Gastrocnemius medialis (tissue), 4 donors: ENCODE measurements at regions not wholly inside any gene's neighbourhood (a gene's known extent, or its start where the extent isn't known, plus 50 kb on each side); places are given as distances from the start of the nearest gene placed in this dataset.

ENCODE experiments used
- ATAC-seq, 2 donors: fragments of 150-250 bp; one replicate each; pipeline ENCODE4 v1.9.1; 2016
- DNase-seq, 2 donors: peaks; one replicate each; pipeline ENCODE4 v3.0.0-alpha.2; 2019
- H3K27ac ChIP-seq, 4 donors: fragments of 200-600 bp; sonication (generic); 1 replicate in 1 of 4; 2 replicates in 3 of 4; pipeline ENCODE4 v1.5.1; 2016 to 2018; ENCODE audit warnings: mild to moderate bottlenecking in 2 of 4, moderate library complexity in 1 of 4
- H3K27me3 ChIP-seq, 3 donors: fragments of 200-600 bp; sonication (generic) in 2 of 3; 1 replicate in 1 of 3; 2 replicates in 2 of 3; pipeline versions ENCODE4 v1.5.1 to v1.6.0; 2016 to 2019; ENCODE audit warnings: mild to moderate bottlenecking in 1 of 3, moderate library complexity in 1 of 3
- H3K36me3 ChIP-seq, 2 donors: fragments of 200-600 bp; sonication (generic) in 1 of 2; one replicate each; pipeline ENCODE4 v1.5.1; 2017 to 2018
- H3K4me1 ChIP-seq, 2 donors: fragments of 200-600 bp; sonication (generic) in 1 of 2; one replicate each; pipeline ENCODE4 v1.5.1; 2016 to 2017; ENCODE audit warnings: mild to moderate bottlenecking in 2 of 2
- H3K4me3 ChIP-seq, 4 donors: fragments of 200-600 bp; sonication (generic) in 3 of 4; 1 replicate in 1 of 4; 2 replicates in 3 of 4; pipeline ENCODE4 v1.5.1; 2016 to 2019; ENCODE audit warnings: mild to moderate bottlenecking in 2 of 4
- H3K9me3 ChIP-seq, 3 donors: fragments of 200-600 bp; sonication (generic) in 2 of 3; 1 replicate in 1 of 3; 2 replicates in 2 of 3; pipeline ENCODE4 v1.5.1; 2016 to 2019
- CTCF ChIP-seq, 5 experiments: fragments of 450-650 bp in 3 of 5; fragments of 200-600 bp in 2 of 5; sonication (generic) in 2 of 5; IDR thresholded peaks in 4 of 5; conservative IDR thresholded peaks in 1 of 5; 1 replicate in 4 of 5; 2 replicates in 1 of 5; pipeline ENCODE4 v1.5.1; 2016 to 2019; ENCODE audit warnings: antibody characterized with exemption in 5 of 5, mild to moderate bottlenecking in 3 of 5, moderate library complexity in 3 of 5
- POLR2A ChIP-seq, 2 donors: fragments of 450-650 bp; IDR thresholded peaks; one replicate each; pipeline ENCODE4 v1.6.1; 2017; ENCODE audit warnings: antibody characterized with exemption in 2 of 2, mild to moderate bottlenecking in 2 of 2, moderate library complexity in 2 of 2
- in situ Hi-C, 4 donors: fragments of 200-750 bp; cut with MboI; loops; one replicate each; pipeline versions ENCODE4 v1.15.0 to v1.8.0; 2017; ENCODE audit warnings: low sequenced_read_pairs in 4 of 4
- intact Hi-C: fragments of 100-400 bp; cut with DNase I; formaldehyde crosslinking; loops from one replicate; pipeline ENCODE4 v1.15.1; 2023; ENCODE audit warnings: low total_unique reads

GRCh38 chr4:189787216-189788031 is 153.2 kb upstream of the FRG1 start:
- no peak overlapping the region for H3K4me3 ChIP-seq
- H3K36me3 ChIP-seq, result no peaks in the 10 kb centered on the region
- no peaks in the 10 kb centered on the region for H3K9me3 ChIP-seq
- ATAC-seq (no peak), DNase-seq (no peak)
- intact Hi-C loops, result no loop called here
- TF ChIP-seq CTCF (IDR thresholded peaks at IDR 0.05 in 4 of 5, conservative IDR thresholded peaks at IDR 0.05 in 1 of 5) (no peak), POLR2A (IDR thresholded peaks at IDR 0.05) (no peak)
- no peaks in the 10 kb centered on the region for H3K4me1 ChIP-seq
- in situ Hi-C loops, result no loop called here
- no peak overlapping the region for H3K27ac ChIP-seq
- no peaks in the 10 kb centered on the region for H3K27me3 ChIP-seq

- in situ Hi-C loops (no loop called here), intact Hi-C loops (no loop called here)
- TF ChIP-seq CTCF (IDR thresholded peaks at IDR 0.05 in 4 of 5, conservative IDR thresholded peaks at IDR 0.05 in 1 of 5) (peak; percentile 30 to 75 (median 60)), POLR2A (IDR thresholded peaks at IDR 0.05) (no peak)
- H3K27ac ChIP-seq, result no peak overlapping the region
- peak in 1 of 2 donors; percentile 16 for DNase-seq
- peak; percentile 33 to 79 for ATAC-seq
- H3K27me3 ChIP-seq, result no peaks in the 10 kb centered on the region
- H3K4me1 ChIP-seq, result no peaks in the 10 kb centered on the region
- H3K4me3 ChIP-seq, result peak overlapping the region in 2 of 4 donors; percentile 19 to 21
- no peaks in the 10 kb centered on the region for H3K9me3 ChIP-seq
- no peaks in the 10 kb centered on the region for H3K36me3 ChIP-seq
Observed at GRCh38 chr4:189792924-189793618, 147.6 kb upstream of the FRG1 start.

DNA sequence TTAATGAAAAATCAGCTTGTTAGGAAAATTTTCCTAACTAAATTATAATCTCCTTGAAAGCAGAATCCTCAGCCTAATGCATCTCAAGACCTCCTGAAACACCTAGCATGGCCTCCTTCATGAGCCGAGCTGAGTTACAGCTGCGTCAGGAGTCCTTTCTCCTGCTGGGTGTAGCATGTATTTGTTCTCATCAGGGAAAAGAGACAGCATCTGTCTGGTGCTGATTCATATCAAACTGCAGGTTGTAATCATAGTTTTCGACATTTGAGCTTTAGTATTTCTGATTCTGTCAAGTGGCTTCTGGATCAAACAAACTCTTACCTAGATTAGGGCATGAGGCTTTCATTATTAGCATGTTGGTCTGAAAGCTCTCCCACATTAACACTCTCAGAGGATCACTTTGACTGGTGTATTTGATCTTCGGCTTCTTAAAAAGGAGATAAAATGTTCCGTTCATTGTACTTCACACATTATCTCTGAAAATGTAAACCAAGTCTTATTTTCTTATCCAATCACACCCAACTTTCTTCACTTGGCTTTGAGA is 140.1 kb upstream of the FRG1 start:
- in situ Hi-C loops, result no loop called here
- H3K9me3 ChIP-seq, result no peaks in the 10 kb centered on the region

GRCh38 chr4:189802884-189803283 is 137.8 kb upstream of the FRG1 start:
- H3K4me3 ChIP-seq, result no peak overlapping the region
- intact Hi-C loops, result no loop called here
- H3K36me3 ChIP-seq, result no peaks in the 10 kb centered on the region
- no peak for DNase-seq
- no peak for ATAC-seq
- in situ Hi-C loops, result no loop called here
- H3K27ac ChIP-seq, result no peak overlapping the region
- H3K27me3 ChIP-seq, result no peaks in the 10 kb centered on the region
- no peaks in the 10 kb centered on the region for H3K9me3 ChIP-seq
- TF ChIP-seq POLR2A (IDR thresholded peaks at IDR 0.05) (no peak), CTCF (IDR thresholded peaks at IDR 0.05 in 4 of 5, conservative IDR thresholded peaks at IDR 0.05 in 1 of 5) (no peak)
- H3K4me1 ChIP-seq, result no peaks in the 10 kb centered on the region

More for the DNA sequence above, 140.1 kb upstream of the FRG1 start:
- H3K4me3 ChIP-seq, result no peak overlapping the region
- intact Hi-C loops, result no loop called here
- no peak for ATAC-seq
- H3K4me1 ChIP-seq, result no peaks in the 10 kb centered on the region
- TF ChIP-seq POLR2A (IDR thresholded peaks at IDR 0.05) (no peak), CTCF (IDR thresholded peaks at IDR 0.05 in 4 of 5, conservative IDR thresholded peaks at IDR 0.05 in 1 of 5) (no peak)
- H3K27ac ChIP-seq, result no peak overlapping the region
- no peaks in the 10 kb centered on the region for H3K27me3 ChIP-seq
- H3K36me3 ChIP-seq, result no peaks in the 10 kb centered on the region
- DNase-seq, result no peak
